GM12892 (cell line): ENCODE measurements at regions not wholly inside any gene's neighbourhood (a gene's known extent, or its start where the extent isn't known, plus 50 kb on each side); places are given as distances from the start of the nearest gene placed in this dataset.

ENCODE experiments used
- POLR2A ChIP-seq: IDR thresholded peaks from 2 replicates; pipeline ENCODE4 v1.6.1; 2011; ENCODE audit warnings: low read depth, low read length, control low read depth
- POLR2AphosphoS5 ChIP-seq: IDR thresholded peaks from 2 replicates; pipeline ENCODE4 v1.6.1; 2011; ENCODE audit warnings: low read depth, low read length, control low read depth

DNA sequence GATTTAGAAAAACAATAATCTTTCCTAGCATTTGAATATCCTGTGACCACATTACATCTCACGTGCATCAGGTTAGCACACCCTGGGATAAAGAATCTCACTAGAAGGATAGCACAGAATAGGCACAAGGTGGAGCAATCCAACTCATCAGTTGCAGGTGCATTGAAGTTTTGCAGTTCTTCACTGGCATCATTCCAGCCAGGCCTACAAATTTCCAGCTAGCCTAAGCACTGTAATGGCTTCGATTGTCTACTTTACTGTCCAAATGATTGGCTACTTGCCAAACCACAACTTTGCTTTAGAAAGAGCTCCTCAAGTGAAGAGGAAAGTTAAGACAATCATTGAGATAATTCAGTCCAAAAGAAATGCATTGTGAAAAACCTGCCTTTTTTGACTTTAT is 89.5 kb downstream of the SPRY2 start:
- TF ChIP-seq POLR2A: no peak
- TF ChIP-seq POLR2AphosphoS5: no peak
